ENCODE measurements at regions not wholly inside any gene's neighbourhood (a gene's known extent, or its start where the extent isn't known, plus 50 kb on each side); places are given as distances from the start of the nearest gene placed in this dataset.

GRCh38 chr6:44653761-44654218 lies 266.3 kb downstream of the CDC5L start:
- no peaks in the 10 kb centered on the region for H3K36me3 ChIP-seq (ENCODE audit: control insufficient read depth in 2 of 2, insufficient read depth in 2 of 2, low read length in 1 of 2)
- peaks cover 0 to 6% of the 10 kb centered on the region in 2 donors for H3K4me1 ChIP-seq (ENCODE audit: control insufficient read depth in 2 of 2, insufficient read depth in 2 of 2, low read length in 2 of 2)
- no peak overlapping the region for H3K27ac ChIP-seq (ENCODE audit: low read depth in 1 of 2, low read length in 1 of 2)
- H3K9me3 ChIP-seq (ENCODE audit: control insufficient read depth in 2 of 2, insufficient read depth in 1 of 2, low read length in 1 of 2) = no peaks in the 10 kb centered on the region
- H3K4me3 ChIP-seq (ENCODE audit: low read length in 2 of 2) = no peak overlapping the region
- peaks cover 0 to 11% of the 10 kb centered on the region in 2 donors for H3K27me3 ChIP-seq (ENCODE audit: control insufficient read depth in 2 of 2, insufficient read depth in 1 of 2, low read length in 1 of 2)
- no peak for DNase-seq (ENCODE audit: low read depth in 6 of 9, low spot score in 9 of 9)
- WGBS = 16% methylated on average over 10 of the region's 10 CpGs

DNA sequence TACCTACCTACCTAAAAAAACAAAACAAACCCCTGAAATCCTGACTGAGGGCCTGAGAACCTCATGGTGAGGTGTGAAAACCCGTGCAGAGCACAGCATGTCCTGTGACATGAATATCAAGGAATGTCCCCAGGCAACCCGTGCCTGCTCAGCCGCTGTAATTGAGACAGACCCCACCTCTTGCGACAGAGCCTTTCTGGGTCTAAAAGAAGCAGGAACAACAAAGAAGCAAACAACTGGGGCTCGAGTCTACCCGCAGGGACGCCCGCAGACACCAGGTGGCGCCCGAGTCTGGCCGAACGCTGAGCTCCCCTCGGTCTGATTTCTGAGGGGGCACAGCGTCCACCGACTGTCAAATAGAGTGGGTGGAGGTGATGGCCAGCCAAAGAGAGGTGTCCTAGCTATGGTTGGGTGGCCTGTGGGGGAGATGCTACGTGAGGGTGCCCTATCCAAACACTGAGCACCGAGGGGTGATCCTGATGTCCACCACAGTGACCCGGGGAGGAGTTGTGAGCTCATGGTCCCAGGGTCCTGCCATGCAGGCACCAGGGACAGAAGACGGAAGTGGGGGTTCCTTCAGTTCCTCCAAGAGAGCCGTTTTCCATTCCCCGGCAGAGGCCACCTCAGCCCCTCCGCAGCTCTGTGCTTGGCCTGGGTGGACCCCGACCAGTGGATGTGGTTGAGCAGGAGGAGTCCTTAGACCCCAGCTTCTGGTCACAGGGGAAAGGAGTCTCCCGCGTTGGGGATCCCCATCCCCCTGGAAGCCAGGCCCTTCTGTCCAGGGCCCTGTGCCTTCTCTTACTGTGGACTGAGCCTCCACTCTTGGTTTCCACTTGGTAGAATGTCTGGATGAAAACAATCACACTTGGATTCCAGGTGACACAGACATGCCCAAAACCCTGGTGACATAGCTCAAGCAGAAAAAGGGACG lies 268.2 kb downstream of the CDC5L start:
- no peak overlapping the region for H3K27ac ChIP-seq (ENCODE audit: low read depth in 1 of 2, low read length in 1 of 2)
- no peaks in the 10 kb centered on the region for H3K36me3 ChIP-seq (ENCODE audit: control insufficient read depth in 2 of 2, insufficient read depth in 2 of 2, low read length in 1 of 2)
- peaks cover 0 to 6% of the 10 kb centered on the region in 2 donors for H3K4me1 ChIP-seq (ENCODE audit: control insufficient read depth in 2 of 2, insufficient read depth in 2 of 2, low read length in 2 of 2)
- no peak overlapping the region for H3K4me3 ChIP-seq (ENCODE audit: low read length in 2 of 2)
- DNase-seq (ENCODE audit: low read depth in 6 of 9, low spot score in 9 of 9) = peak; percentile 32 to 79 (median 50)
- peaks cover 0 to 11% of the 10 kb centered on the region in 2 donors for H3K27me3 ChIP-seq (ENCODE audit: control insufficient read depth in 2 of 2, insufficient read depth in 1 of 2, low read length in 1 of 2)
- no peaks in the 10 kb centered on the region for H3K9me3 ChIP-seq (ENCODE audit: control insufficient read depth in 2 of 2, insufficient read depth in 1 of 2, low read length in 1 of 2)
- WGBS = 37% methylated on average over 26 of the region's 26 CpGs

- Histone ChIP-seq H3K27me3 (ENCODE audit: control insufficient read depth in 2 of 2, insufficient read depth in 1 of 2, low read length in 1 of 2) (peaks cover 0 to 11% of the 10 kb centered on the region in 2 donors), H3K4me1 (ENCODE audit: control insufficient read depth in 2 of 2, insufficient read depth in 2 of 2, low read length in 2 of 2) (peaks cover 0 to 6% of the 10 kb centered on the region in 2 donors), H3K4me3 (ENCODE audit: low read length in 2 of 2) (no peak overlapping the region), H3K9me3 (ENCODE audit: control insufficient read depth in 2 of 2, insufficient read depth in 1 of 2, low read length in 1 of 2) (no peaks in the 10 kb centered on the region), H3K36me3 (ENCODE audit: control insufficient read depth in 2 of 2, insufficient read depth in 2 of 2, low read length in 1 of 2) (no peaks in the 10 kb centered on the region), H3K27ac (ENCODE audit: low read depth in 1 of 2, low read length in 1 of 2) (no peak overlapping the region)
- no peak for DNase-seq (ENCODE audit: low read depth in 6 of 9, low spot score in 9 of 9)
- WGBS = 98% methylated on average over 6 of the region's 6 CpGs
Measured at GRCh38 chr6:44656691-44657090, 269.2 kb downstream of the CDC5L start.

DNA sequence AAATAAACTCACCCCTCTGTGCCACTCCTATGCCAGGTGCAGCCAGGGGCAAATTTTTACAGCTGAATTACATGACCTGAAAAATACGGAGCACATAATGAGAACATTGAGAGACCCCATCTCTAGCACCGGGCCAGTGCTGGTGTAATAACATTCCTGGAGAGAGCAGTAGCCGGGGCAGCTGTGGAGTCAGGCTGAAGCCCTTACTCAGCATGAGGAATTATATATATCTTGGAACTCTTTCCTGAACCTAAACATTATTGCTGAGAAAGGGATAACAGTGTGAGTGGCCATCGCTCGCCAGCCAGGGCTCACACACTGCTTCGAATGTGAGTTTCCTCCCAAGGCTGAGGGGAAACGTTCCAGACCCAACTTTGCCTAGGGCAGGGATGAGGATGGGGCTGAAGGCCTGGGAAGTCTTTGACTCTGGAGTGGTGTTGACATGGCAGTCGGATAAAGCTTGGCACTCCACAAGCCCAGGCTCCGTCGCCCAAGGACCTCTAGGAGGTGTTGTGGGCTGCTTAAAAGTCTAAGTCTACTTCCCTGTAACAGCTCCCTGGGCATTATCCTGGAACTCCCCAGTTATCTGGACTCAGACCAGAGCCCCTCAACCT lies 269.8 kb downstream of the CDC5L start:
- Histone ChIP-seq H3K9me3 (ENCODE audit: control insufficient read depth in 2 of 2, insufficient read depth in 1 of 2, low read length in 1 of 2) (no peaks in the 10 kb centered on the region), H3K4me1 (ENCODE audit: control insufficient read depth in 2 of 2, insufficient read depth in 2 of 2, low read length in 2 of 2) (peaks cover 0 to 6% of the 10 kb centered on the region in 2 donors), H3K36me3 (ENCODE audit: control insufficient read depth in 2 of 2, insufficient read depth in 2 of 2, low read length in 1 of 2) (no peaks in the 10 kb centered on the region), H3K27me3 (ENCODE audit: control insufficient read depth in 2 of 2, insufficient read depth in 1 of 2, low read length in 1 of 2) (peaks cover 0 to 11% of the 10 kb centered on the region in 2 donors), H3K4me3 (ENCODE audit: low read length in 2 of 2) (no peak overlapping the region), H3K27ac (ENCODE audit: low read depth in 1 of 2, low read length in 1 of 2) (no peak overlapping the region)
- WGBS = 97% methylated on average over 10 of the region's 10 CpGs
- no peak for DNase-seq (ENCODE audit: low read depth in 6 of 9, low spot score in 9 of 9)

DNA sequence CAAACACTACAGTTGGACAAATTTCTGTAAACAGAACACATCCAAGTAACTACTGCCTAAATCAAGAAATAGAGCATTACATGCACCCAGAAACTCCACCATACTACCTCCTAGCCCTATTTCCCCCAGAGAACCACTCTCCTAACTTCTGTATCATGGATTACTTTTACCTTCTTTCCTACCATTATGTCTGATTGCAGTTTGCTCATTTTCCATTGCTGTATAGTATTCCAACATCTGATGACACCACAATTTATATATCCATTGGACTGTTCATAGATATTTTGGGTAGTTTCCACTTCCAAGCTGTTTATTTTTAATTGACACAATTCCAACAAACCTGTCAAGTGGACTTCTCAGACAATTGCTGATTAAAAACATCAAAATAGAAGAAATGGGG lies 271.1 kb downstream of the CDC5L start:
- Histone ChIP-seq H3K4me1 (ENCODE audit: control insufficient read depth in 2 of 2, insufficient read depth in 2 of 2, low read length in 2 of 2) (peaks cover 0 to 12% of the 10 kb centered on the region in 2 donors), H3K36me3 (ENCODE audit: control insufficient read depth in 2 of 2, insufficient read depth in 2 of 2, low read length in 1 of 2) (no peaks in the 10 kb centered on the region), H3K4me3 (ENCODE audit: low read length in 2 of 2) (no peak overlapping the region), H3K27me3 (ENCODE audit: control insufficient read depth in 2 of 2, insufficient read depth in 1 of 2, low read length in 1 of 2) (peaks cover 0 to 8% of the 10 kb centered on the region in 2 donors), H3K27ac (ENCODE audit: low read depth in 1 of 2, low read length in 1 of 2) (no peak overlapping the region), H3K9me3 (ENCODE audit: control insufficient read depth in 2 of 2, insufficient read depth in 1 of 2, low read length in 1 of 2) (no peaks in the 10 kb centered on the region)
- no peak for DNase-seq (ENCODE audit: low read depth in 6 of 9, low spot score in 9 of 9)

GRCh38 chr6:44659726-44660125 lies 272.2 kb downstream of the CDC5L start:
- DNase-seq (ENCODE audit: low read depth in 6 of 9, low spot score in 9 of 9) = no peak
- Histone ChIP-seq H3K9me3 (ENCODE audit: control insufficient read depth in 2 of 2, insufficient read depth in 1 of 2, low read length in 1 of 2) (no peaks in the 10 kb centered on the region), H3K4me3 (ENCODE audit: low read length in 2 of 2) (no peak overlapping the region), H3K36me3 (ENCODE audit: control insufficient read depth in 2 of 2, insufficient read depth in 2 of 2, low read length in 1 of 2) (no peaks in the 10 kb centered on the region), H3K27ac (ENCODE audit: low read depth in 1 of 2, low read length in 1 of 2) (no peak overlapping the region), H3K4me1 (ENCODE audit: control insufficient read depth in 2 of 2, insufficient read depth in 2 of 2, low read length in 2 of 2) (peaks cover 0 to 12% of the 10 kb centered on the region in 2 donors), H3K27me3 (ENCODE audit: control insufficient read depth in 2 of 2, insufficient read depth in 1 of 2, low read length in 1 of 2) (no peaks in the 10 kb centered on the region)
- 96% methylated on average over 5 of the region's 5 CpGs for WGBS

DNA sequence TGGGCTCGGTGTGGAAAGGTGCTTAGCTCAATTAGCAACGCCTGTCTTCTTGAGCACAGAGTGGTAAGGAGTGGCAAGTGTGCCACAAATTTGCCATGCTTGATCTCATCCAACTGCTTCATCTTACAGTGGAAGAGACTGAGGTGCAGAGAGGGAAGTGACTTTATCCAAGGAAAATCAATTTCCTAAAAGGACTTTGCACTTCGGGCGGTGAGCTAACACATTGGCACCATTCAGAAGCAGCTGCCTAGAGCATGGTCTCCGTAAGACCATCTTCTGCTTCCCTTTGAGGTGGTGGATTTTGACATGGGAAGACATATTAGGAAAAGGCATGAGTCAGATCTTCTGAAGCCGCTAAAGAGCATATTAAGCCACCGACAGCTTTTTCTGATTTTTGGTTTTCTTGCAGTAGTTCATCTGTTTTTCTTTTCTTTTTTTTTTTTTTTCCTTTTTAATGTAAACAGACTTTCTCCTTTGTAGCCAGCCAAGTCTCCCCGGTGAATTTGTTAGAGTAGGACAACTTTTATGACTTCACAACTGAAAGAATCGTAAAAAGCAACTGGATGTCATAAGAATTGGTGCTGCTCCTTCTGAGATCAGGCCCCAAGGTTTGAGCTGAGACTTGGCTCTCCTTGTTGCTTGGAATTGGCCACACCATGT lies 273.2 kb downstream of the CDC5L start:
- no peaks in the 10 kb centered on the region for H3K27me3 ChIP-seq (ENCODE audit: control insufficient read depth in 2 of 2, insufficient read depth in 1 of 2, low read length in 1 of 2)
- DNase-seq (ENCODE audit: low read depth in 6 of 9, low spot score in 9 of 9) = no peak
- H3K4me3 ChIP-seq (ENCODE audit: low read length in 2 of 2) = no peak overlapping the region
- no peaks in the 10 kb centered on the region for H3K9me3 ChIP-seq (ENCODE audit: control insufficient read depth in 2 of 2, insufficient read depth in 1 of 2, low read length in 1 of 2)
- 97% methylated on average over 9 of the region's 9 CpGs for whole genome bisulfite sequencing
- no peak overlapping the region for H3K27ac ChIP-seq (ENCODE audit: low read depth in 1 of 2, low read length in 1 of 2)
- H3K4me1 ChIP-seq (ENCODE audit: control insufficient read depth in 2 of 2, insufficient read depth in 2 of 2, low read length in 2 of 2) = peaks cover 0 to 7% of the 10 kb centered on the region in 2 donors
- no peaks in the 10 kb centered on the region for H3K36me3 ChIP-seq (ENCODE audit: control insufficient read depth in 2 of 2, insufficient read depth in 2 of 2, low read length in 1 of 2)

DNA sequence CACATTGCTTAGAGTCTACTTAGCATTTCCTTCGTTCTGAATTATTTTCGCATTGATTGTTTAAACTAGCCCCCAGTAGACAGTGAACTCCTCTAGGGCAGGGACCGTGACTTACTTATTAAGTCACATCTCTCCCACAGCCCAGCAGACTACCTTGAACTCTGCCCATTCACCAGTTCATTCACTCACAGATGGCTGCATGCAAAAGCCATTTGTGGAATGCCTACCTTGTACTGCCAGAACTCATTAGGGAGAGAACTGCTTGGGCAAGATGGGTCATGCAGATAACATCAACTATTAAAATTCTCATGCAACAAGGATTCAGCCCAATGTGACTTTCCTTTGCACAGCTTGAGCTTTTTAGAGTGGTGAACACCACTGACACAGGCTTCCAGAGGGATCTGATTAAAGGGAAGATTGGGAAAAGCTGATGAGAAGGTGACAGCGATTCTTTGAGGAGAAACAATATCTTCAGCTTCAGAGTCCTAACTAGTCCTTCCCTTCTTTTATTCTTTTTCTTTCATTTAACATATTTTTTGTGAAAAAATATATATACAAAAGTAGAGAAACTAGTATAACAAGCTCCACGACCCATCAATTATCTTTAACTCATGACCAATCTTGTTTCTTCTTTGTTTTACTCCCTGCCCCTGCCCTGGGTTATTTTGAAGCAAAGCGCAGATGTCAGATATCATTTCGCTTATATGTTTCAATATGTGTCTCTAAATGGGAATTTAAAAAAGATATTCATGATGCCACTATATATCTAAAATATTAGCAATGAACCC lies 273.9 kb downstream of the CDC5L start:
- H3K27me3 ChIP-seq (ENCODE audit: control insufficient read depth in 2 of 2, insufficient read depth in 1 of 2, low read length in 1 of 2) = no peaks in the 10 kb centered on the region
- 94% methylated on average over 7 of the region's 7 CpGs for WGBS
- no peak overlapping the region for H3K27ac ChIP-seq (ENCODE audit: low read depth in 1 of 2, low read length in 1 of 2)
- no peaks in the 10 kb centered on the region for H3K36me3 ChIP-seq (ENCODE audit: control insufficient read depth in 2 of 2, insufficient read depth in 2 of 2, low read length in 1 of 2)
- H3K4me1 ChIP-seq (ENCODE audit: control insufficient read depth in 2 of 2, insufficient read depth in 2 of 2, low read length in 2 of 2) = peaks cover 0 to 6% of the 10 kb centered on the region in 2 donors
- no peaks in the 10 kb centered on the region for H3K9me3 ChIP-seq (ENCODE audit: control insufficient read depth in 2 of 2, insufficient read depth in 1 of 2, low read length in 1 of 2)
- no peak for DNase-seq (ENCODE audit: low read depth in 6 of 9, low spot score in 9 of 9)
- no peak overlapping the region for H3K4me3 ChIP-seq (ENCODE audit: low read length in 2 of 2)
